ENCODE measurements at regions not wholly inside any gene's neighbourhood (a gene's known extent, or its start where the extent isn't known, plus 50 kb on each side); places are given as distances from the start of the nearest gene placed in this dataset.

DNA sequence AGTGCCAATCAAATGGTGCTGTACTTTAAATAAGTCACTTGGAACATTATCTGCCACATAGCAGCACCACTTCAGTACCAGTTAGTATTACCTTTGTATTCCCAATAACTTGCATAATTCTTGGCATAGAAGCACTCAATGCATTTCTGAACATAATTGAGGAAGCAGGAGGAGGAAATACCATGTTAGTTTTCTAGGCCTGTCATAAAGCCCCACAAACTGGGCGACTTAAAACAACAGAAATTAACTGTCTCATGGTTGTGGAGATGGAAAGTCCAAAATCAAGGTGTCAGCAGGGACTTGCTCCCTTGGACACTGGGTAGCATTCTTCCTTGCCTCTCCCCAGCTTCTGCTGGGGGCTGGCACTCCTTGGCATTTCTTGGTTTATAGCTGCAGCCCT lies 296.2 kb downstream of the HS3ST1 start:
- DNase-seq: no peak
- peaks cover 0 to 8% (median 0%) of the 10 kb centered on the region in 8 donors for H3K9me3 ChIP-seq
- intact Hi-C loops (cut with DNase I; ENCODE audit: low total_unique reads): no loop called here
- H3K27me3 ChIP-seq (replicated peaks in 1 of 7): no peaks in the 10 kb centered on the region
- H3K4me1 ChIP-seq: peaks cover 0 to 2% (median 0%) of the 10 kb centered on the region in 6 donors
- no peaks in the 10 kb centered on the region for H3K36me3 ChIP-seq
- 29 to 42% (median 36%) methylated on average over 1 of the region's 1 CpG for WGBS, 5 donors
- H3K27ac ChIP-seq: no peak overlapping the region
- TF ChIP-seq CTCF (IDR thresholded peaks at IDR 0.05 in 8 of 11, conservative IDR thresholded peaks at IDR 0.05 in 3 of 11) (no peak), POLR2AphosphoS5 (IDR thresholded peaks at IDR 0.05) (no peak), POLR2A (IDR thresholded peaks at IDR 0.05) (no peak)
- H3K4me3 ChIP-seq: no peak overlapping the region

- H3K9me3 ChIP-seq: peaks cover 0 to 8% (median 0%) of the 10 kb centered on the region in 8 donors
- 88 to 94% (median 90%) methylated on average over 3 of the region's 3 CpGs for WGBS, 5 donors
- no peak overlapping the region for H3K4me3 ChIP-seq
- TF ChIP-seq CTCF (IDR thresholded peaks at IDR 0.05 in 8 of 11, conservative IDR thresholded peaks at IDR 0.05 in 3 of 11) (no peak), POLR2AphosphoS5 (IDR thresholded peaks at IDR 0.05) (no peak), POLR2A (IDR thresholded peaks at IDR 0.05) (no peak)
- H3K4me1 ChIP-seq: no peaks in the 10 kb centered on the region
- H3K36me3 ChIP-seq: no peaks in the 10 kb centered on the region
- no peak overlapping the region for H3K27ac ChIP-seq
- intact Hi-C loops (cut with DNase I; ENCODE audit: low total_unique reads): no loop called here
- DNase-seq: no peak
- H3K27me3 ChIP-seq (replicated peaks in 1 of 7): no peaks in the 10 kb centered on the region
These were observed 297.2 kb downstream of the HS3ST1 start for GRCh38 chr4:11131491-11131890.

DNA sequence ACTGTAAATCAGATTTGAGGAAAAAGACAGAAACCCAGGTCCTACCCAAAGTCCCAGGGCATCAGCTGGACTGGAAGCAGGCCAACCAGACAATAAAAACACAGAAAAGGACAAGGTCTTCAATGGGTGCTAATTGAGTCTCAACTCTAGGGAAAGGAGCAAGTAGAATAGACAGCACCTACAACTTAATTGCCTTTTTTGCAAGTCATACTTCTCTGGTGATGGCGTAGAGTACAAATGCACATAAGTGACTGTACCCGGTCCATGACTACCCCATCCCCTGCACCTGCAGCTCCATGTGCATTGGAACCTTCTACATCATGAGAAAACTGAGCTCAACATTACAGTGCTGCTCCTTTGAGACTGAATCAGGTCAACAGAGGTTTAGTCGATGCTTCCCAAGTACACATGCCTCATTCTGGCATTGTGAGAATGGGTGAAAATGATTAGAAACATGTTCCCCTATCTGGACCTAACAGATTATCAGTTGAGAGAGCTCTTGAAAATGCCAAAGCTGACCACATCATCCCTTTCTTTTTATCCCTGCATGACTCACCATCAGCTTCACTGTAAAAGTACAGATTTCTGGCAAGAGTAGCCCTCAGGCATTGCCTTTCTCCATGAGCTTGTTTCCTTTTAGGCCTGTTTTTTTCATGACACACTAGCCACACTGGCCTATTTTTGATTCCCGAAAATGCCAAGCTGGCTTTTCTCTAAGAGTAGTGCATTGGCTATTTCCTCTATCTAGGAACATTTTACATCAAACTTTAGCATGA lies 298.3 kb downstream of the HS3ST1 start:
- Histone ChIP-seq H3K9me3 (peaks cover 0 to 8% (median 0%) of the 10 kb centered on the region in 8 donors), H3K27me3 (replicated peaks in 1 of 7) (no peaks in the 10 kb centered on the region), H3K36me3 (no peaks in the 10 kb centered on the region), H3K4me1 (no peaks in the 10 kb centered on the region), H3K4me3 (no peak overlapping the region), H3K27ac (no peak overlapping the region)
- WGBS, 5 donors: 88 to 98% (median 89%) methylated on average over 4 of the region's 4 CpGs
- DNase-seq: no peak
- TF ChIP-seq POLR2A (IDR thresholded peaks at IDR 0.05) (no peak), POLR2AphosphoS5 (IDR thresholded peaks at IDR 0.05) (no peak), CTCF (IDR thresholded peaks at IDR 0.05 in 8 of 11, conservative IDR thresholded peaks at IDR 0.05 in 3 of 11) (no peak)
- intact Hi-C loops (cut with DNase I; ENCODE audit: low total_unique reads): no loop called here

DNA sequence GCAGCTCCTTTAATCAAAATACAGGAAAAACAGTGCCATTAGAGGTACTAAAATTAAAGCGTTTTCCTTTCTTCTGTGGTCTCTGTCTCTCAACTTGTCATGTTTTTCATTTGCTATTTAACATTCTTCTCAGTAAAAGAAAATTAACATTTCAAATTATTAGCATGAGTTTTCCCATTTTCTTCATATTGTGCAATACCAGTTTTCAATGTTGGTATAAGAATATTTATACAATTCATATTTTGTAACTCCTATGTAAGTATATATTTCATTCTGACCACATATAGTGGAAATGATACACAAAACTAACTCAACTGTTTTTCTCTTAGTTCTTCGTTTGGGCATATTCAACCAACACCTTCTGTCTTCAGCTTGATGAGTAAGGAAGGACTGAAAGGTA lies 308.3 kb downstream of the HS3ST1 start:
- Histone ChIP-seq H3K27ac (no peak overlapping the region), H3K4me1 (no peaks in the 10 kb centered on the region), H3K4me3 (no peak overlapping the region), H3K36me3 (no peaks in the 10 kb centered on the region), H3K27me3 (replicated peaks in 1 of 7) (no peaks in the 10 kb centered on the region), H3K9me3 (peaks cover 0 to 11% (median 0%) of the 10 kb centered on the region in 8 donors)
- WGBS, 5 donors: 72 to 90% (median 77%) methylated on average over 2 of the region's 2 CpGs
- intact Hi-C loops (cut with DNase I; ENCODE audit: low total_unique reads): no loop called here
- no peak for DNase-seq
- TF ChIP-seq POLR2AphosphoS5 (IDR thresholded peaks at IDR 0.05): no peak
- no peak for TF ChIP-seq POLR2A (IDR thresholded peaks at IDR 0.05)
- no peak for TF ChIP-seq CTCF (IDR thresholded peaks at IDR 0.05 in 8 of 11, conservative IDR thresholded peaks at IDR 0.05 in 3 of 11)
